ENCODE measurements at regions not wholly inside any gene's neighbourhood (a gene's known extent, or its start where the extent isn't known, plus 50 kb on each side); places are given as distances from the start of the nearest gene placed in this dataset.

GRCh38 chr9:13616491-13617035, 337.1 kb upstream of the MPDZ start:
- Mint-ChIP-seq H3K4me3 (no peak overlapping the region), H3K27ac (no peak overlapping the region), H3K4me1 (peaks cover 5 to 6% of the 10 kb centered on the region in 2 experiments; a peak in 3 of 4 replicates), H3K27me3 (ENCODE audit: low read depth) (no peaks in the 10 kb centered on the region; the same call in 1 of the 2 replicates), H3K36me3 (ENCODE audit: insufficient read depth in 1 of 3, low read depth in 3 of 3) (no peaks in the 10 kb centered on the region), H3K9me3 (no peaks in the 10 kb centered on the region)
- H3K79me2 ChIP-seq (ENCODE audit: insufficient read depth, low read length), result no peaks in the 10 kb centered on the region
- no peak overlapping the region for H3K14ac ChIP-seq (ENCODE audit: insufficient read depth, low read length)
- no peak overlapping the region for H2BK5ac ChIP-seq (ENCODE audit: insufficient read length, low read length)
- no peak overlapping the region for H2BK12ac ChIP-seq (ENCODE audit: insufficient read length, low read depth, low read length)
- H3K4me1 ChIP-seq (ENCODE audit: insufficient read depth, low read length), result no peaks in the 10 kb centered on the region
- no peak for DNase-seq
- H4K8ac ChIP-seq (replicated peaks; ENCODE audit: insufficient read length, low read depth, low read length), result no peak overlapping the region
- no peak for TF ChIP-seq CTCF (conservative IDR thresholded peaks at IDR 0.05)
- H3K4ac ChIP-seq (ENCODE audit: low read depth, low read length), result no peak overlapping the region
- no CpG with 5 or more reads among the region's 2 CpGs for WGBS (ENCODE audit: extremely low coverage, insufficient read length, low lambda C conversion rate)
- H3K9me3 ChIP-seq (ENCODE audit: control insufficient read depth, low read depth, low read length), result no peaks in the 10 kb centered on the region
- no peak overlapping the region for H2BK20ac ChIP-seq (ENCODE audit: low read depth, low read length, poor library complexity, severe bottlenecking)
- H2BK15ac ChIP-seq (ENCODE audit: low read depth, low read length), result no peak overlapping the region
- H3K56ac ChIP-seq (ENCODE audit: insufficient read length, low read depth, low read length), result no peak overlapping the region
- H3K18ac ChIP-seq (ENCODE audit: insufficient read length, low read depth, low read length), result no peak overlapping the region
- H3K79me1 ChIP-seq (ENCODE audit: insufficient read depth, low read depth, low read length, poor library complexity, severe bottlenecking), result no peaks in the 10 kb centered on the region
- H4K20me1 ChIP-seq (ENCODE audit: control insufficient read depth, insufficient read depth, insufficient read length), result no peaks in the 10 kb centered on the region
- H3T11ph ChIP-seq (ENCODE audit: low read length), result no peak overlapping the region
- no peak overlapping the region for H3K9ac ChIP-seq (ENCODE audit: extremely low read depth, insufficient read length, low read length)
- no peak overlapping the region for H2AK5ac ChIP-seq (ENCODE audit: insufficient read length, low read length)
- no peak overlapping the region for H4K5ac ChIP-seq (ENCODE audit: insufficient read length, low read depth, low read length)
- no peak overlapping the region for H4K91ac ChIP-seq (ENCODE audit: insufficient read length, low read depth, low read length)
- H2BK120ac ChIP-seq (ENCODE audit: low read depth, low read length, poor library complexity, severe bottlenecking), result no peak overlapping the region
- no peak overlapping the region for H3K27ac ChIP-seq (ENCODE audit: insufficient read length, low read depth, low read length)
- H3K23ac ChIP-seq (ENCODE audit: insufficient read length, low read depth, low read length), result no peak overlapping the region
- H3K4me2 ChIP-seq (ENCODE audit: insufficient read depth, insufficient read length, low read length), result no peak overlapping the region
- H2AFZ ChIP-seq (ENCODE audit: low read length), result no peak overlapping the region
- no peaks in the 10 kb centered on the region for H3K27me3 ChIP-seq (ENCODE audit: insufficient read depth, low read length)
- no peaks in the 10 kb centered on the region for H3K23me2 ChIP-seq (ENCODE audit: insufficient read length, low read depth, low read length, poor library complexity, severe bottlenecking)
